Left renal cortex interstitium (tissue), 4 donors: ENCODE measurements at regions not wholly inside any gene's neighbourhood (a gene's known extent, or its start where the extent isn't known, plus 50 kb on each side); places are given as distances from the start of the nearest gene placed in this dataset.

Experiments
- DNase-seq, 4 donors: peaks; one replicate each; pipeline ENCODE4 v3.0.0-alpha.2; 2013; ENCODE audit warnings: low read depth in 4 of 4, low spot score in 2 of 4, missing footprints in 1 of 4

GRCh38 chr2:180394305-180394704, 387.2 kb upstream of the CWC22 start:
- DNase-seq: no peak

DNA sequence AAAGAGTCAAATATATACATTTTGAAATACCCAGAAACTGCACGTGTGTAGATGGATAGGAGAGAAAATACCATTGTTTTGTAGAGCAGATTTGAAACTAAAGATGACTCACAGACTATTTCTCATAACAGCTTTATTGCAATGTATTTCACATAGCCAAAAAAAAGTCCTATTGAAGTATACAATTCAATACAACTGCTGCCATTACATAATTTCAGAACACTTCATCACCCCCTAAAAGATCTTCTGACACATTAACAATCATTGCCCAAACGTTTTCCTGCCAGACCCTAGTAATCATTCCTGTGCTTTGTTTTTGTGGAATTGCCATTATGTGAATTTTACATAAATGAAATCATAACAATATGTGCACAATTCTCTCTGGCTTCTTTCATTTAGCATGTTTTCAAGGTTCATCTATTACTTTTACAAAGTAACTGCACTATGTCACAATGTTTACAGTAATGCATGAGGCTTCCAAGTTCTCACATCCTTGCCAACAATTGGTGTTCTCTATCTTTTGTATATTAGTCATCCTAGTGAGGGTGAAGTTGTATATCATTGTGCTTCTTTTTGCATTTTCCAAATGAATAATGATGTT, 378.6 kb upstream of the CWC22 start:
- no peak for DNase-seq

DNA sequence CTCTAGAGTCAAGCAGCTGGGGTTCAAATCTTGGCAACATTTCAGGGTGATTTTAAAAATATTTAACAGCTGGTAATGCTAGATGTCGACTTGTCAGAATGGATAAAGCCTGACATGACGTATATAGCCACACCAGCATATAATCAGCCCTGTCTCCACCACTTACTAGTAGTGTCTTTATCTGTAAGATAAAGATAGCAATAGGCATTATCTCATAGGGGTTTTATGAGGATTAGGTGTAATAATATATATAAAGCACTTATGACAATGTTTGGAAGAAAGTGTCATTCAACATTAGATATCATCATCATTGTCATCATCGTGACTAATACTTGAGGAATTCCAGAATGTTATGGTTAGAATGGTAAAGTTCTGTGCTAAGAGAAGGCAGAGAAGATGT, 369.0 kb upstream of the CWC22 start:
- DNase-seq: no peak

DNA sequence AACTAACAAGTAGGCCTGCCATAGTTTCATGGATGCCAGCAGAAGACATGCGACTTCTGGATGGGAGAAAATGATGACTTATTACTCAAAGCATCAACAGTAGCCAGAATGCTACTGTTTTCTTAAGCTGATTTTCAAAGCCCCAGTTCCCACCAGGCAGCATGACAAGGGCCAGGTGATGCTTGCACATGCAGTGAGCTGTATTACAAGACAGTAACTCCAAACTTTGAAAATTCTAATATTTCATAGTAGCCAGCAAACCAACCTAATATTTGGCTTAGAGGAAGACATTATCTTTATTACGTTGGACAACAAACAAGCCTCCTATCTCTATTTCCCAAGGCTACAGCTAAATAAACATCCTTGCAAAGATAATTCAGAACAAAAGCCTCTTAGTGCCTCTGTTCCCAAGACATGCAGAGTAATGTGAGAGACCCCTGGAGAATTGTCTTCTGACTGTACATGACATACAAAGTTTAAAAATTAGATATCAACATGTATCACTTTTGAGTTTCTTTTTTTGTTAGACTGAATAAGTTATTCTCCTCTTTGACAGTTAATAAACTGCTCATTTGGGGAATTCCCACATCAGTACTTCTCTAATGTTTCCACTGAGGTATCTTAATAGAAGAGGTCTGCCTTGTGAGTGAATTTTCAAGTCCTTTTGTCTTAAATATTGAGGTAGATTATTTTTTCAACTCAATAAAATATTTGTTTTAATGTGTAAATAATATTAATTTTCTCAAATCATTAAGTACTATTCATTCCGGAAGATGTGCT, 367.6 kb upstream of the CWC22 start:
- no peak for DNase-seq

DNA sequence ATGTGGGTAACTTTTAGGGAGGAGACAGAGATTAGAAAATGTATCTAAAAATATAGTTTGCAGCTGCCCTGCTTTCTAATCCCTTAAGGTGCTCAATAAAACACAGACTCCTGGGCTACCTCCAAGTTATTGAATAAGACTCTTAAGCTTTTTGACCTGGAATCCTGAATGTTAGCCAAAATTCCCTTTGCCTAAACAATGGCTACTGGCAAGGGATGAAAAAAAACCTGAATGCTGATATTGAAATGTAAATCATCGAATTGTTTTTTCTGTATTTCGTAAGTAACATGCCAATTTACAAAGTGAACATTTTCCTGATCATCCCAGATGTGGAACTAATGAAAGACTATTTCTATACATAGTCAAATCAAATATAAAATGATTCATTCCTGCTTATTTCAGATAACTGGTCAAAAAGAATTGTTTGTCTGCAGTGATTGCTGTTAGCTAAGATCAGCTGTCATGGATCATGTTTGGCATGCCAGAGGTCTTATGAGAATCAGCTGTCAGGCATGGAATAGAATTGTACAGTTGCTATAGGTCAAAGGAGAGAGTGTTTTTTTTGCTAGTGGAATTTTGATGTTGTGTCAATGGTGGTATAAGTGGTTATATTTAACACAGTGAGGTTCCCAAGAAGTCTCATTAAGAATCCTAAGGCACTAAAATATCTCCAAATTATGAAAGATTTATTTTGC, 363.6 kb upstream of the CWC22 start:
- DNase-seq: no peak

GRCh38 chr2:180368881-180369280, 361.8 kb upstream of the CWC22 start:
- DNase-seq: no peak

- no peak for DNase-seq
Measured at GRCh38 chr2:180367815-180368214, 360.7 kb upstream of the CWC22 start.

DNA sequence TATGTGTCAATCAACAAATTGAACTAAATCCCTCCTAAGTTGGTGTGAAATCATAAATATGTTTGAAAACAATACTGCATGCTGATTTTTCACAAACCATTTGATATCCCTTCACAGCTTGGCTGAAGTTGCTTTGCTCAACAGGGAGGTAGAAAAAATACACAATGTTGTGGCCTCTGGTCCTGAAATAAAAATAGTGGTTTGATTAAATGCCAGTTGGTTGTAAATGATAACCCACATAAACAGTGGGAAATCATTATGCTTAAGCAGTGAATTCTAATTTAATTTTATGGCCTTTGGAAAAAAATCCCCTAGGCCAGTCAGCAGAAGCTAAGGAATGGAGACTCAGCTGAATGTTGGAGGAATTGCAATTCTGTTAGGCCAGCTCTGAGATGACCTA, 359.4 kb upstream of the CWC22 start:
- DNase-seq: no peak

- DNase-seq: no peak
Measured at GRCh38 chr2:180364719-180365118, 357.6 kb upstream of the CWC22 start.

DNA sequence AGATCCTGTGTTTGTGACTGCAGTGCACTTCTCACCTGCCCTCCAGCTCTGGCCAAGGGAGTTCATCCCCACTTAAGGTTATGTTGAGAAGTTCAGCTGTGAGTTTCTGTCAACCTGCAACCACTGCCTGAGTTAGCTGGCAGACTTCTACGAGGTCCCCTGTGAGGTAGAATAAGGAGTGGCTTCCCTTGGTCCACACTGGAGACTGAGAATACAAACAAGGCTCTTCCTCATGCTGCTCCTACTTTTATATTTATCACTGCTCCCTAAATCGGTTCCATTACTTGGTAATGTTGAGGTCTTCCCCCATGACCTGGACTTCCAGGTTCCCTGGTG, 353.2 kb upstream of the CWC22 start:
- DNase-seq: no peak

DNA sequence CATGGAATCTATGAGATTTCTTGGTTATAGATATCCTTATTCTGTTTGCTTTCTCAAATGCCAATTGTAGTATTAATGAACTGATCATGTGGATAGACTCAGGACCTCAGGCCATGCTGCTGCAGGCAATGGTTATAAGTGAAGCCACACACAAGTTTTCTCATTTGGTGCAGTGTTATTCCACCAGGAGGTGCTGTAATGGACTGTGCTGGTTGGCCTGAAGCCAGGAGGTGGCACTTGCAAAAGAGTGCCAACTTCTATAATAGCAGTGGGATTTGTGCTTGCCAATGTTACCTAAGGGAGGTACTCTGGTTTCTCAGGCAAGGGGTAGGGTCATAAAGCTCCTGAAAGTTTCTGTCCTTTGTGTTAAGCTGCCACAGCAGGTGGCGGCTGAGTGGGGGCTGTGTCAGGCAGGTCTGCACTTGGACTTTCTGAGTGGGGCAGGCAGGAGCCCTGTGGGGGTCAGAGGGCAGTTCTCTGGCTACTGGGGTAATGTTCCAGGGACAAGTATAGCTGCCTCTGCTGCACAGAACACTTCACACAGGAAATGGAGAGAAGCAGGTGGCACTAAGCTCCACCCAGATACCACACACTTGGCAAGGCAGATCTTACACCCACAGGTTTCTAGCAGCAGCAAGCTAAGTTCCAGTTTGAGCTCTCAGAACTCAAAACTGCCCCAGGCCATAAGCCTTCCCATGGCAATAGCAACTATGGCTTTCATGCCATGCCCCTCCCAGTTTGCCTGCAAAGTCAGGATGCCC, 352.6 kb upstream of the CWC22 start:
- no peak for DNase-seq

- no peak for DNase-seq
Measured at GRCh38 chr2:180358458-180358857, 351.4 kb upstream of the CWC22 start.

DNA sequence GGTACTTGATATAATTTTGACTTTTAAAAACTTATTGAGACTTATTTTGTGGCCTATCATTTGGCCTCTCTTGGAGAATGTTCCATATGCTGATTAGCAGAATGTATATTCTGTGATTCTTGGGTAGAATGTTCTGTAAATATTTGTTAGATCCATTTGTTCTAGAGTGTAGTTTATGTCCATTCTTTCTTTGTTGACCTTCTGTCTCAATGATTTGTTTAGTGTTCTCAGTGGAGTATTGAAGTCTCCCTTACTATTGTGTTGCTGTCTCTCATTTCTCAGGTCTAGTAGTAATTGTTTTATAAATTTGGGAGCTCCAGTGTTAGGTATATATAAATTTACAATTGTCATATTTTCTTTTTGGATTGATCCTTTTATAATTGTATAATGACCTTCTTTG, 349.6 kb upstream of the CWC22 start:
- no peak for DNase-seq

GRCh38 chr2:180352620-180353019, 345.5 kb upstream of the CWC22 start:
- DNase-seq: no peak

GRCh38 chr2:180349809-180350208, 342.7 kb upstream of the CWC22 start:
- no peak for DNase-seq

GRCh38 chr2:180343528-180344345, 336.6 kb upstream of the CWC22 start:
- no peak for DNase-seq

DNA sequence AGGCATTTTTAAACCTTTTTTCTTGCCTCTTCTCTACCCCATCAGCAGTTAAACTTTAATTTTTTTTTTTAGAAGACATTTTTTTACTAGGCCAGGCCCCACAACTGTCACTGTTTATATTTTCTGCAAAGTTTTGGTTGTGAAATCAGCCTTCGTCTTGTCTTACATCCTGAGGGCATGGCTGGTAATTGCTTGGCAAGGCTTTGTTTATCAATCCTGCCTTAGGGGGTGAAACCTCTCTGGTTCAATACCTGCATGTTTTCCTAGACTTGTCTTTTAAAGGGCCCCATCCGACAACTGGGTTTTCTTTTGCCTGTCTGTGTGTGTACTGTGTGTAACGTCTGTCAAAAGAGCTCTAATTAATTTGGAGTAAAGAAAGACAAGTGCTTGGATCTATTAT, 330.0 kb upstream of the CWC22 start:
- DNase-seq: no peak

GRCh38 chr2:180336550-180336949, 329.5 kb upstream of the CWC22 start:
- DNase-seq: no peak

DNA sequence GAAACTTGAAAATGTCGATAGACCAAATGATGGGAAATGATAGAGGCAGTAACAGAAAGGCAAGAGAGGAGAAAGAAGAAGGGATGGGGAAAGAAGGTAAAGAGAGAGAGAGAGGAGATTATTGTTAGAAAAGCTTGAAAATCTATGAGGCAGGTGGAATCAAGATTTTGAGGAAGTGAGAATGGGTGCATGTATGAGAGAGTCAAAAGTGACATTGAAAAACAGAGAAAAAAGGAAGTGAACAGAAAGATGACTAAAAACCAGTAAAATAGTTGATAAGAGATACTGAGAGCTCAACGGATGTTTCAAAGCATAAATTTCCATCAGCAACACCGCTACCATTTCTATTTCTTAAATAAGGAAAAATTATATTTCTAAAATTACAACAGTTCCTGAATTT, 327.4 kb upstream of the CWC22 start:
- no peak for DNase-seq

DNA sequence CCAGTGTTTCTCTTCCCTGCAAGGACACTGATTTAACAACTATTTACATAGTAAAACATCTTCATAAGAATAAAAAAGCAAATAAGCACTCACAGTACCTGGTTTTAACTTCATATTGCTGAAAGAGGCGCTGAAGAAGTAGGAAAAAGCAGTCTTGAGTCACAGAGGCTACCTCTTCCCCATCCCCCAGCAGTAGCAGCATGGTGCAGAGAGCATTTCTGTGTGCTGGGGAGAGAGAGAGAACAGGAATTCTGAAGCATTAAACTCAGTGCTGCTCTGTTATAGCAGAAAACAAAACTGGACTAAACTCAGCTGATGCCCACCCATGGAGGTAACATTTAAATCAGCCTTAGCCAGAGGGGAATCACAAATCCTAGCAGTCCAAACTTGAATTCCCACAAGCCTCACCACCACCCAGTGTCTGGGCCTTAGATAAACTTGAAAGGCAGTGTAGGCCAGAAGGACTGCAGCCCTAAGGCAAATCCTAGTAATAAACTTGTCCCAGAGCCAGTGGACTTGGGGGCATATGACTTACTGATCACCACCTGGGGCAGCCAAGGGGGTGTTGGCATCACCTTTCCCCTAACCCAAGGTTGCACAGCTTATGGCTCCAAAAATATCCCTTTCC, 321.8 kb upstream of the CWC22 start:
- DNase-seq: no peak
